ACC112 (cell line): ENCODE measurements at regions not wholly inside any gene's neighbourhood (a gene's known extent, or its start where the extent isn't known, plus 50 kb on each side); places are given as distances from the start of the nearest gene placed in this dataset.
"Not testable (repeated sequence)": the region's sequence is repeated elsewhere in the genome, so short reads cannot be mapped to it uniquely, and the experiment has no call there.

Source experiments
- H2AFZ ChIP-seq: fragments of 200-600 bp; sonication (generic); one replicate; pipeline ENCODE4 v1.6.0; 2017; ENCODE audit warnings: antibody characterized with exemption, low read length; ENCODE audit not compliant: unreplicated experiment
- H3K27ac ChIP-seq: fragments of 200-600 bp; sonication (generic); 2 replicates; pipeline ENCODE4 v1.5.1; 2014; ENCODE audit warnings: low read depth, mild to moderate bottlenecking, antibody characterized with exemption, low read length, moderate library complexity
- H3K27me3 ChIP-seq: fragments of 200-600 bp; sonication (generic); 2 replicates; pipeline ENCODE4 v1.6.1; 2014; ENCODE audit warnings: mild to moderate bottlenecking, antibody characterized with exemption, low read length, moderate library complexity, mixed read lengths; ENCODE audit not compliant: insufficient read depth
- H3K36me3 ChIP-seq: fragments of 200-600 bp; sonication (generic); 2 replicates; pipeline ENCODE4 v1.6.1; 2016; ENCODE audit warnings: mild to moderate bottlenecking, antibody characterized with exemption, low read length, moderate library complexity, mixed read lengths; ENCODE audit not compliant: insufficient read depth
- H3K4me1 ChIP-seq: fragments of 200-600 bp; sonication (generic); one replicate; pipeline ENCODE4 v1.6.1; 2016; ENCODE audit warnings: low read length, mixed read lengths; ENCODE audit not compliant: insufficient read depth, unreplicated experiment, control insufficient read depth
- H3K4me3 ChIP-seq: fragments of 200-600 bp; sonication (generic); 2 replicates; pipeline ENCODE4 v1.5.1; 2014; ENCODE audit warnings: mild to moderate bottlenecking, low read depth, low read length
- H3K79me2 ChIP-seq: fragments of 200-600 bp; sonication (generic); one replicate; pipeline ENCODE4 v1.6.0; 2016; ENCODE audit warnings: low read length; ENCODE audit not compliant: control insufficient read depth, unreplicated experiment, insufficient read depth

- no peak overlapping the region for H3K27ac ChIP-seq
- no peaks in the 10 kb centered on the region for H3K4me1 ChIP-seq
- H3K27me3 ChIP-seq, result no peaks in the 10 kb centered on the region
- no peaks in the 10 kb centered on the region for H3K36me3 ChIP-seq
- H3K79me2 ChIP-seq, result no peaks in the 10 kb centered on the region
- H2AFZ ChIP-seq, result no peak overlapping the region
- no peak overlapping the region for H3K4me3 ChIP-seq
Observed at GRCh38 chr3:189404024-189404423, 227.2 kb upstream of the TP63 start.

GRCh38 chr3:189404797-189405484 is 226.2 kb upstream of the TP63 start:
- no peaks in the 10 kb centered on the region for H3K27me3 ChIP-seq
- H3K27ac ChIP-seq, result no peak overlapping the region
- H3K4me1 ChIP-seq, result no peaks in the 10 kb centered on the region
- H2AFZ ChIP-seq, result no peak overlapping the region
- H3K36me3 ChIP-seq, result no peaks in the 10 kb centered on the region
- no peak overlapping the region for H3K4me3 ChIP-seq
- H3K79me2 ChIP-seq, result no peaks in the 10 kb centered on the region

GRCh38 chr3:189406148-189406547 is 225.0 kb upstream of the TP63 start:
- H2AFZ ChIP-seq, result no peak overlapping the region
- no peaks in the 10 kb centered on the region for H3K4me1 ChIP-seq
- H3K4me3 ChIP-seq, result no peak overlapping the region
- H3K27me3 ChIP-seq, result no peaks in the 10 kb centered on the region
- H3K27ac ChIP-seq, result no peak overlapping the region
- H3K36me3 ChIP-seq, result no peaks in the 10 kb centered on the region
- H3K79me2 ChIP-seq, result no peaks in the 10 kb centered on the region

- no peaks in the 10 kb centered on the region for H3K36me3 ChIP-seq
- H3K27ac ChIP-seq, result no peak overlapping the region
- H2AFZ ChIP-seq, result no peak overlapping the region
- H3K4me3 ChIP-seq, result no peak overlapping the region
- H3K27me3 ChIP-seq, result no peaks in the 10 kb centered on the region
- no peaks in the 10 kb centered on the region for H3K4me1 ChIP-seq
- no peaks in the 10 kb centered on the region for H3K79me2 ChIP-seq
Observed at GRCh38 chr3:189410522-189410921, 220.7 kb upstream of the TP63 start.

GRCh38 chr3:189419038-189419437 is 212.2 kb upstream of the TP63 start:
- Histone ChIP-seq H3K36me3 (no peaks in the 10 kb centered on the region), H2AFZ (no peak overlapping the region), H3K27ac (no peak overlapping the region), H3K4me3 (no peak overlapping the region), H3K4me1 (no peaks in the 10 kb centered on the region), H3K79me2 (no peaks in the 10 kb centered on the region), H3K27me3 (no peaks in the 10 kb centered on the region)

- Histone ChIP-seq H3K36me3 (no peaks in the 10 kb centered on the region), H3K4me3 (no peak overlapping the region), H3K27me3 (no peaks in the 10 kb centered on the region)
Observed at GRCh38 chr3:189419683-189420082, 211.5 kb upstream of the TP63 start.

GRCh38 chr3:189424922-189425321 is 206.3 kb upstream of the TP63 start:
- Histone ChIP-seq H2AFZ (no peak overlapping the region), H3K36me3 (no peaks in the 10 kb centered on the region), H3K4me1 (no peaks in the 10 kb centered on the region), H3K27ac (no peak overlapping the region), H3K27me3 (0 out of 2 replicates have a peak, but pooled peaks cover 3% of the 10 kb centered on the region), H3K79me2 (no peaks in the 10 kb centered on the region), H3K4me3 (no peak overlapping the region)

More at GRCh38 chr3:189419683-189420082, 211.5 kb upstream of the TP63 start:
- Histone ChIP-seq H3K27ac (no peak overlapping the region), H3K4me1 (no peaks in the 10 kb centered on the region), H3K79me2 (no peaks in the 10 kb centered on the region), H2AFZ (no peak overlapping the region)

- no peak overlapping the region for H3K27ac ChIP-seq
Observed at GRCh38 chr3:189429019-189429418, 202.2 kb upstream of the TP63 start.

GRCh38 chr3:189430166-189430565 is 201.0 kb upstream of the TP63 start:
- Histone ChIP-seq H3K27me3 (0 out of 2 replicates have a peak, but pooled peaks cover 3% of the 10 kb centered on the region), H3K4me3 (no peak overlapping the region), H3K79me2 (no peaks in the 10 kb centered on the region), H3K27ac (no peak overlapping the region), H3K36me3 (no peaks in the 10 kb centered on the region), H3K4me1 (no peaks in the 10 kb centered on the region), H2AFZ (no peak overlapping the region)

More at GRCh38 chr3:189429019-189429418, 202.2 kb upstream of the TP63 start:
- no peaks in the 10 kb centered on the region for H3K79me2 ChIP-seq
- no peaks in the 10 kb centered on the region for H3K36me3 ChIP-seq
- no peak overlapping the region for H3K4me3 ChIP-seq
- no peaks in the 10 kb centered on the region for H3K4me1 ChIP-seq
- H2AFZ ChIP-seq, result no peak overlapping the region
- 0 out of 2 replicates have a peak, but pooled peaks cover 3% of the 10 kb centered on the region for H3K27me3 ChIP-seq

GRCh38 chr3:189442257-189442656 is 188.9 kb upstream of the TP63 start:
- H3K4me1 ChIP-seq, H2AFZ ChIP-seq, H3K79me2 ChIP-seq, H3K27ac ChIP-seq, H3K36me3 ChIP-seq, H3K4me3 ChIP-seq, H3K27me3 ChIP-seq: not testable (repeated sequence)

- H3K27ac ChIP-seq, result no peak overlapping the region
- H3K27me3 ChIP-seq, result no peaks in the 10 kb centered on the region
- H3K4me3 ChIP-seq, result no peak overlapping the region
- H2AFZ ChIP-seq, result no peak overlapping the region
- H3K79me2 ChIP-seq, result no peaks in the 10 kb centered on the region
- no peaks in the 10 kb centered on the region for H3K36me3 ChIP-seq
- H3K4me1 ChIP-seq, result no peaks in the 10 kb centered on the region
Observed at GRCh38 chr3:189446959-189447560, 184.1 kb upstream of the TP63 start.
